HG02588 (cell line): ENCODE measurements at regions not wholly inside any gene's neighbourhood (a gene's known extent, or its start where the extent isn't known, plus 50 kb on each side); places are given as distances from the start of the nearest gene placed in this dataset.

Experiments
- ATAC-seq: cut with Tn5 transposase; IDR thresholded peaks from one replicate; pipeline ENCODE4 v1.9.1; 2021; ENCODE audit warnings: mild to moderate bottlenecking, moderate library complexity; ENCODE audit not compliant: unreplicated experiment

DNA sequence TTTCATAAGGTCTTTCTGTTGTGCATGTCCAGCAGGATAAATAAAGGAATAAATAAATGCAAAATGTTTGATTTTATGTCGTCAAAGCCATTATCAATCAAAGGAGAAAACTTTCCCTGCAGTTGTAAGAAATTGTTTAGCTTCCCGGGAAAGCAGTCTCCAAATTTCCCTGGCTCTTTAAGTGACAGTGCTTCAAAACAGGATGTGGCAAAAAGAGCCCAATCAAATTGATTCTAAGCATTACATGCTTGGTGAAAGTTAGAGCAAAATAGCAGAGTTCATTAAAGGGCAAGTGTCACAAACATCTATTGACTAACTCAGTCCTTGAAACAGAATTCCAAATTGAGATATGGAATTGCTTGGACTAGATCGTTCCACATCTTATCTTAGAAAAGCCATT, 704.1 kb downstream of the PRELID2 start:
- no peak for ATAC-seq

DNA sequence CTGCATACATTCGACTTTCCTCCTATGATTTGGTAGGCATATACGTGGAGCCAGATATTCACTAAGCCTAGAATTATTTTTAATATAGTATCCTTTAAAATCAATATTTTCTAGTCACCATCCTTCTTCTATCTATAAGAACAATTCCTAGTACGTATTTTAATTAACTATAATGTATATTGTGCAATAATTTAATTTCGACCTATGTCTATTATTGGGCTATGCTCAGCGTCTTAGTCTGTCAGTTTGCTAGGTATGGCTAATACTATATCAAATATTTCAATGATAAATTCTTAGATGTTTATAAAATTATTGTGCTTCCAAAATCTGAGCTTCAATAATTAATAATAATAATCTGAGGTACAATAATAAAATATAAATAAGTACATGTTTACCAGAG, 705.3 kb downstream of the PRELID2 start:
- no peak for ATAC-seq

DNA sequence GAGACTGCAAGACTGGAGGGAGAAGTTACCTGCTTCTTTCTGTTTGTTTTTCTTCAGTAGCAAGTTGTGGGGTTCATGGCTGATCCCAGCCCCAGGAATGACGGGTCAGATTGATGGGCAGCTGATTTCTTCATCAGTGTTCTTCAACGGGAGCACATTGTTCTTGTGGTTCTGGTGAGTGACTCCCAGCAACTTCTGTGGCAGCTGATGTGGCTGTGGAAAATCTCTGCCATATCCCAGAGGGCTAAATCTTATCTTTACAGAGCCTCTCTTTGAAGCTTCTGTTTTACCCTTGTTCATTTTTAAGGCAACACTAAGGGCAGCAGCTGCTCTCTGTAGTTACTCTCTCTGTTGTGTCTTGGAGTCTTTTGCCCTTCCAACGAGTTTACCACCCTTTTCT, 710.3 kb downstream of the PRELID2 start:
- ATAC-seq: no peak

DNA sequence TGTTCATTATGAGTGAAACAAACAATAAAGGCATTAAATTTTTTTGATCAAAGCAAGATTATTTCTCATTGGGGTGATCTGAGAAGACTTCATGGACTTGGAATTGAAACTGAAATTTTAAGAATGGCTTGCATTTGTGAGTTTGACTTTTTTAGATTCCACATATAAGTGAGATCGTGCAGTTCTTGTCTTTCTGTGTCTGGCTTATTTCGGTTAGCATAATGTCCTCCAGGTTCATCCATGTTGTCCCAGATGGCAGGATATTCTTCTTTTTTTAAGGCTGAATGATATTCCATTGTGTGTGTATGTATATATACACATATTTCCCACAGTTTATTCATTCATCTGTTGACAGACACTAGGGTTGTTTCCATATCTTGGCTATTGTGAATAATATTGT, 716.5 kb downstream of the PRELID2 start:
- no peak for ATAC-seq

GRCh38 chr5:145118127-145118526, 717.0 kb downstream of the PRELID2 start:
- no peak for ATAC-seq

DNA sequence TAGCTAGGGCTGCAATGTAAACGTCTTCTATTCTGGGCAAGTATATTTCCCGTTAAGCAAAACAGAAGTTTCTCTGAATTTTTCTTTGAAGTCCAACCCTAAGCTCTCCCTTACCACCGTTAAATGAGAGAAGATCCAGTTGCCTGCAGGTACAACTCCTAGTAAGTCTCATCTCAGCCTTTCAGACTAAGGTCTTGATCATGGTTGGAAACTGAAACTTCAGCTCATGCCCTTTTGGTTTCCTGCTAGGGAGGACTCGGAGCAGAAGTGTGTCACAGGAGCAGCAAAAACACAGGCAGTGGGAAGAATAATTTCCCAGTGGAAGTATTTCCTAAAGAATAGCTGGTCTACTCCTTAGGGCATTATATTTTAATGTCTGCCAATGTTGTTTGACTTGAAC, 717.9 kb downstream of the PRELID2 start:
- ATAC-seq: no peak

DNA sequence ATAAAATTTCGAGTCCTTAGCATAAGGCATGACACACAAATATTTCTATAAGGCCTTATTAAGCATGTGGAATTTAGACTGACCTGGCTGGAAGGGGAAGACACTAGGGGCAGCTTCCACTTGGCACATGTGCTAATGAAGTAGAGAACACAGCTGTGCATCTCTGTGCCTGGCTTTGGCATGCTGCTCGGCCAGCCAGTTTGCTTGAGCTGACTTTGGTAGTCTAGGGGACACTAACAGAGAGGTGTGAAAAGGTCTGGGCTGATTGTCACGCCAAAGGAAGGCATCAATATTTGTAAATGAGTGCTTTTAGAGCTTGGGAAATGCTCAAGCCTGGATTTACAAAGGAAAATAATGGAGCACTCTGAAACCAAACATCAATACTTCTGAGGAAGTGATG, 723.7 kb downstream of the PRELID2 start:
- ATAC-seq: no peak

DNA sequence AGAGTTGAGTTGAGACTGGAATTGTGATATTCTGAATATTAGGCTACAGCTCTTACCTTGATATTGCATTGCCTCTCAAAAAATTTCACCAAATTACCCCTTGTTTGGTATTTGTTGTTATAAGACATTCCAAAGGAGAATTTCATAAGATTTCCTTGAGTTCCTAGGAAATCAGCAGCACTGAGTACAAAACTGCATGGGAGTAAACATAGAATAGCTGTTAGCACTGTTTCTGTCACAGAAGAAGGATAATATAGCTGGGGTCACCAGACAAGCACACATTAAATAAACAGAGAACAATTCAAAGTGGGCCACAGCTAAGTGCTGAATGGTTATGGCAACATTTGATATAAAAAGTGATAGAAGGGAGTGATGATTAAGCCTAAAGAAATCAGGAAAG, 724.3 kb downstream of the PRELID2 start:
- no peak for ATAC-seq

DNA sequence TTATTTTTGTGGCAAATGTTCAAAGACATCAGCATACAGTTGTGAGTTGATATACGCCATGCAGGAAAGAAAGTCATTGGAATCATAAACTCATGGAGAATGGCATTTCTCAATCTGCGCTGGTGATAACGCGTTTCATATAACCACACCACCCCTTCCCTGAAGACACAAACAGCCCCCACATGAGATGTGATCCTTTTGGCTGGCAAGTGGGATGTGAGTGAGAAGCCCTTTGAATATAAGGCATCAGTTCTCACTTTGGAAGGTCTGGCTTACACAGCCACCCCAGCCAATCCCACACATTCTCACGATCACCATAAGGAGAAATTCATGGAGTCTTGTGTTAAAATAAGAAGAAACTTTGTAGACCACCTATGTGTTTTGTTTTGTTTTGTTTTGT, 725.0 kb downstream of the PRELID2 start:
- ATAC-seq: no peak

DNA sequence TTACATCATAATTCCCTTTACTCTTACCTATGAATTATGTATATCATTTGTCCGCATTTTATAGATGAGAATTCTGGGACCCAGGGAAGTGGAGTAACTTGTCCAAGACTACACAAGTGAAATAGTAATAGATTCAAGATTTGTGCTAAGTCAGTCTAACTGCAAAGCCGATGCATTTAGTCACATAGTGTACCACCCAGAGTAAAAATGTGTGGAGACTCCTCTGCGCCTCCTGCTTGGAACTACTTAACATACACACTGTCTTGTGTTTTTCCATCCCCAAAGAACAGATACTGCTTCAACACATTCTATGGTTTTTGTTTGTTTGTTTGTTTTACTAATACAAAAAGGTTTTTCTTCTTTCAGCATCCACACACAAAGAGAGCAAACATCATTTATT, 729.8 kb downstream of the PRELID2 start:
- ATAC-seq: no peak

DNA sequence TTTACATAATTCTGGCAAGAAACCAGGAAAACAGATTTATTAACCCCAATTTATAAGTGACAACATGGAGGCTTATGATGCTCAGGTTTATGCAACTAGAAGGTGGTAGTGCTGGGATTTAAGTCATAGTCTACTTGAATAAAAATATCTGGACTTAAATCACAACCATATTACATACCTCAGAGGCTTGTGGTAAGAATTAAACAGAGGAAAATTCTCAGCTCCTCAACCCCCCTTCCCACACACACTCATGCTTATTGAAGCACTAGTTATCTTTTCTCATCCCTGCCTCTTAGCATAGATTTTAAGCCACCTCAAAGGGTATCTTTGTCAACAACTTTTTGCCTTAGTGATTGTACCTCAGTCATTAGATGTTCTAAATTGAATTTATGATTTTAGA, 731.0 kb downstream of the PRELID2 start:
- ATAC-seq: no peak

- ATAC-seq: no peak
Measured at GRCh38 chr5:145101246-145101645, 733.9 kb downstream of the PRELID2 start.

- no peak for ATAC-seq
Measured at GRCh38 chr5:145090115-145090514, 745.0 kb downstream of the PRELID2 start.

- ATAC-seq: no peak
Measured at GRCh38 chr5:145084834-145085233, 750.3 kb downstream of the PRELID2 start.

- ATAC-seq: no peak
Measured at GRCh38 chr5:145077028-145077427, 758.1 kb downstream of the PRELID2 start.

GRCh38 chr5:145076040-145076439, 759.1 kb downstream of the PRELID2 start:
- no peak for ATAC-seq

DNA sequence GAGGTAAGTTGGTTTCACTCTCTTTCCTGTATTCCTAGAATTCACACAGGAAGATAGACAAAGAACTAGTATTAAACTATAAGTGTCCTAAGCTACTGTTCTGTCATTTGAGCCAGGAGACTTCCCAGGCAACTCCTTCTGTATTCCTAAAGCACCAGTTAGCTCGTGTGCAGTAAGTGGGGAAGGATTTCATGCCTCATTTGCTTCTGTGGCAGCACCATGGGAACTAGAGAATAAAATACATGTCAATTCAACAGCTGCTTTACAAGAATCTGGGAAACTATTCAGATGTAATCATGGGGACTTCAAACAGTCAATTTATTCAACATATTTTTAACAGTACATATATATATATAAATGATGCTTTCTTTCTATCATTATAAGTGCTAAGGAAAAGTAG, 762.3 kb downstream of the PRELID2 start:
- ATAC-seq: no peak

GRCh38 chr5:145068721-145069120, 766.4 kb downstream of the PRELID2 start:
- no peak for ATAC-seq

- no peak for ATAC-seq
Measured at GRCh38 chr5:145062280-145063062, 772.7 kb downstream of the PRELID2 start.

GRCh38 chr5:145056800-145057199, 778.3 kb downstream of the PRELID2 start:
- peak; percentile 97 for ATAC-seq

DNA sequence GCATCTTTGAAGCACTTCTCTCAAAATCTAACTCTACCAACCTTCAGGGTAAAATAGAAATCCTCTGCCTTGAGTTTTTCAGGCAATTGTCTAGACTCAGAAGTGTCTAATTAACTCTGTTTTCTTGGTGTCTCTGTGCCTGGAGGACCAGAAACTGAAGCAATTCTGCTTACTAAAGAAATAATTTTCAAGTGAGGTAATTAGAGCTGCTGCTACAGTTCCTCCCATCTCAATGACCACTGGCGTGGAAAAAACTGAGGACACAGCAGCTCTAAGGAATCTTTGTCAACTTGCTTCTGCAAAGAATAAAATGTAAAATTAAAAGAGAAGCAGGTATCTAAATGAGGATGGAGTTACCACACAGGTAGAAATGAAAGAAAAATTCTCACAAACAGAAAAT, 785.0 kb downstream of the PRELID2 start:
- no peak for ATAC-seq

- ATAC-seq: no peak
Measured at GRCh38 chr5:145044970-145045369, 790.2 kb downstream of the PRELID2 start.

- ATAC-seq: no peak
Measured at GRCh38 chr5:145028626-145029025, 806.5 kb downstream of the PRELID2 start.
